ENCODE measurements at regions not wholly inside any gene's neighbourhood (a gene's known extent, or its start where the extent isn't known, plus 50 kb on each side); places are given as distances from the start of the nearest gene placed in this dataset.

- peaks cover 11% of the 10 kb centered on the region for H3K4me1 Mint-ChIP-seq (ENCODE audit: low read depth, unreplicated experiment)
- peaks cover 2% of the 10 kb centered on the region for H3K9me3 Mint-ChIP-seq (ENCODE audit: unreplicated experiment)
- no peak overlapping the region for H3K4me3 Mint-ChIP-seq (ENCODE audit: unreplicated experiment)
- H3K36me3 Mint-ChIP-seq (ENCODE audit: unreplicated experiment) = no peaks in the 10 kb centered on the region
- TF ChIP-seq, protein P1, sequence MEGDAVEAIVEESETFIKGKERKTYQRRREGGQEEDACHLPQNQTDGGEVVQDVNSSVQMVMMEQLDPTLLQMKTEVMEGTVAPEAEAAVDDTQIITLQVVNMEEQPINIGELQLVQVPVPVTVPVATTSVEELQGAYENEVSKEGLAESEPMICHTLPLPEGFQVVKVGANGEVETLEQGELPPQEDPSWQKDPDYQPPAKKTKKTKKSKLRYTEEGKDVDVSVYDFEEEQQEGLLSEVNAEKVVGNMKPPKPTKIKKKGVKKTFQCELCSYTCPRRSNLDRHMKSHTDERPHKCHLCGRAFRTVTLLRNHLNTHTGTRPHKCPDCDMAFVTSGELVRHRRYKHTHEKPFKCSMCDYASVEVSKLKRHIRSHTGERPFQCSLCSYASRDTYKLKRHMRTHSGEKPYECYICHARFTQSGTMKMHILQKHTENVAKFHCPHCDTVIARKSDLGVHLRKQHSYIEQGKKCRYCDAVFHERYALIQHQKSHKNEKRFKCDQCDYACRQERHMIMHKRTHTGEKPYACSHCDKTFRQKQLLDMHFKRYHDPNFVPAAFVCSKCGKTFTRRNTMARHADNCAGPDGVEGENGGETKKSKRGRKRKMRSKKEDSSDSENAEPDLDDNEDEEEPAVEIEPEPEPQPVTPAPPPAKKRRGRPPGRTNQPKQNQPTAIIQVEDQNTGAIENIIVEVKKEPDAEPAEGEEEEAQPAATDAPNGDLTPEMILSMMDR (IDR thresholded peaks at IDR 0.05; ENCODE audit: partially characterized antibody, unreplicated experiment) = no peak
- no peak overlapping the region for H3K27ac Mint-ChIP-seq (ENCODE audit: unreplicated experiment)
- DNase-seq = no peak
- no peaks in the 10 kb centered on the region for H3K27me3 Mint-ChIP-seq (ENCODE audit: unreplicated experiment)
Observed at GRCh38 chr6:163776906-163777686, 362.6 kb downstream of the QKI start.

DNA sequence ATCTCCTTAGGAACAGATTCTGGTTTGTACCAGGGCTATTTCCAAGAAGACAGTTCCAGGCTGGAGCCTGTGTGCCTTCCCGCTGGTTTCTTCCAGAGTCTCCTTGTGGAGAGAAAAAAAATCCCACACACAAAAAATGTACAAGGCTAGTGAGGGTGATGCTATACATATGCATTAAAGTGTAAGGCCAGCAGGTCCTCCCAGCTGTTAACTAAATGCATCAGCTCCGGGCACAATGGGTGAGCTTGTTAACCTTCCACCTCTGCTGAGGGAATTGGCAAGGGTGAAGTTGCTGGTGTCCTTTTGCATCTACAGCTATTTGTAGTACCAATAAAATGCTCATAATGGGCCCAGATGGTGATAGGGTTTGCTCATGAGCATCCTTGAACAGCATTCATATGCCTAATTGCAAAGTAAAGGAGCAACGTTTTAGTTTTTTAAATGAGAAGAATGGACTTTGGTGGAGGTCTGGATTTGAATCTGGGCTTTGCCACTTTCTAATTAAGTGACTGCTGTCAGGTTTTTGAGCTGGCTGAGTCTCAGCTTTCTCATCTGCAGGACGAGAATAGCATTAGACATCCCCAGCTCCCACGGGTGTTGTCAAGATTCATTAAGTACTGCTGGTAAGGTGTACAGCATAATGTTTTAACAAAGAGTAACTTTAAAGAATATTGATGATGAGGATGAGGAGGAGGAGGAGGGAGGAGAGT is 361.8 kb downstream of the QKI start:
- no peak for DNase-seq
- Mint-ChIP-seq H3K27ac (ENCODE audit: unreplicated experiment) (no peak overlapping the region), H3K36me3 (ENCODE audit: unreplicated experiment) (no peaks in the 10 kb centered on the region), H3K4me1 (ENCODE audit: low read depth, unreplicated experiment) (peaks cover 11% of the 10 kb centered on the region), H3K4me3 (ENCODE audit: unreplicated experiment) (no peak overlapping the region), H3K27me3 (ENCODE audit: unreplicated experiment) (no peaks in the 10 kb centered on the region), H3K9me3 (ENCODE audit: unreplicated experiment) (peaks cover 2% of the 10 kb centered on the region)
- TF ChIP-seq, protein P1 (IDR thresholded peaks at IDR 0.05; ENCODE audit: partially characterized antibody, unreplicated experiment) = no peak

DNA sequence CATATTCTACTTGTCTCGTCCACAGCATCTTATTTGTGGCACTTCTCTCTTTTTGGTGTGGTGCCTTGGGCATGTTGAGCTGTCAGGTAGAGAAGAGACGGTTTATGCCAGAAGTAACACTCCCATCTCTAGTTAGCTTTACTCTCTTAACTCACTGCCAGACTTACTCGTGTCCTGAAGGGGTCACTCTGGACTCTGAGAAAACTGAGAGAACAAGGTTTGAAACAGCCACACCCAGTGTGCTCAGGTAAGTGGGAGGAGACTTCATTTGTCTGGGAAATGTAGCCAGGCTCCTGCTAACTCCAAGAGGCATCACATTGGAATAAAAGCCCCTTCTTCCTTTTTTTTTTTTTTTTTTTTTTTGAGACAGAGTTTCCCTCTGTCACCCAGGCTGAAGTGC is 360.8 kb downstream of the QKI start:
- peaks cover 2% of the 10 kb centered on the region for H3K9me3 Mint-ChIP-seq (ENCODE audit: unreplicated experiment)
- H3K27me3 Mint-ChIP-seq (ENCODE audit: unreplicated experiment) = no peaks in the 10 kb centered on the region
- no peak for DNase-seq
- TF ChIP-seq, protein P1 (IDR thresholded peaks at IDR 0.05; ENCODE audit: partially characterized antibody, unreplicated experiment) = no peak
- no peak overlapping the region for H3K4me3 Mint-ChIP-seq (ENCODE audit: unreplicated experiment)
- no peaks in the 10 kb centered on the region for H3K36me3 Mint-ChIP-seq (ENCODE audit: unreplicated experiment)
- peaks cover 19% of the 10 kb centered on the region for H3K4me1 Mint-ChIP-seq (ENCODE audit: low read depth, unreplicated experiment)
- H3K27ac Mint-ChIP-seq (ENCODE audit: unreplicated experiment) = no peak overlapping the region

GRCh38 chr6:163774485-163774884 is 360.0 kb downstream of the QKI start:
- no peaks in the 10 kb centered on the region for H3K36me3 Mint-ChIP-seq (ENCODE audit: unreplicated experiment)
- peaks cover 2% of the 10 kb centered on the region for H3K9me3 Mint-ChIP-seq (ENCODE audit: unreplicated experiment)
- no peaks in the 10 kb centered on the region for H3K27me3 Mint-ChIP-seq (ENCODE audit: unreplicated experiment)
- H3K4me1 Mint-ChIP-seq (ENCODE audit: low read depth, unreplicated experiment) = peaks cover 19% of the 10 kb centered on the region
- H3K27ac Mint-ChIP-seq (ENCODE audit: unreplicated experiment) = no peak overlapping the region
- no peak for DNase-seq
- no peak overlapping the region for H3K4me3 Mint-ChIP-seq (ENCODE audit: unreplicated experiment)
- TF ChIP-seq, protein P1 (IDR thresholded peaks at IDR 0.05; ENCODE audit: partially characterized antibody, unreplicated experiment) = no peak

DNA sequence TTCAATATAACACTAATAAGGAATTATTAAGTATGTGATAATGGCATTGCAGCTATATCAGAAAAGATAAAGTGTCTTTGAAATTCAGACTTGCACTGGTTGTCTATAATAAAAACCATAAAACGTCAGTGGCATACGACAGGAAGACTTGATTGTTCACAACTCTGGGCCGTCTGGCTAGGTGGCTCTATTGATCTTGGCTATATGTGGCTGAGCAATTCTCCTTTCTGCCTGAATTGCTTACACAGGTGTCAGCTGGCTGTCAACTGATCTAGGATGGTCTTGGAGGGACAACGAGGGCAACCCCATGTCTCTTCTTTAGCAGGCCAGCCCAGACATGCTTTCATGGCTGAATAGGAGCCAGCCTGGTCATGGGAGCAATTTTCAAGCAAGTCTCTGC is 359.1 kb downstream of the QKI start:
- H3K27me3 Mint-ChIP-seq (ENCODE audit: unreplicated experiment) = no peaks in the 10 kb centered on the region
- H3K4me3 Mint-ChIP-seq (ENCODE audit: unreplicated experiment) = no peak overlapping the region
- H3K27ac Mint-ChIP-seq (ENCODE audit: unreplicated experiment) = no peak overlapping the region
- DNase-seq = no peak
- peaks cover 2% of the 10 kb centered on the region for H3K9me3 Mint-ChIP-seq (ENCODE audit: unreplicated experiment)
- peaks cover 19% of the 10 kb centered on the region for H3K4me1 Mint-ChIP-seq (ENCODE audit: low read depth, unreplicated experiment)
- H3K36me3 Mint-ChIP-seq (ENCODE audit: unreplicated experiment) = no peaks in the 10 kb centered on the region
- TF ChIP-seq, protein P1 (IDR thresholded peaks at IDR 0.05; ENCODE audit: partially characterized antibody, unreplicated experiment) = no peak
